HG02870 (cell line): ENCODE measurements at regions not wholly inside any gene's neighbourhood (a gene's known extent, or its start where the extent isn't known, plus 50 kb on each side); places are given as distances from the start of the nearest gene placed in this dataset.

Source experiments
- ATAC-seq: cut with Tn5 transposase; IDR thresholded peaks from one replicate; pipeline ENCODE4 v1.9.1; 2021; ENCODE audit warnings: mild to moderate bottlenecking, moderate library complexity; ENCODE audit not compliant: unreplicated experiment

GRCh38 chr4:123259676-123260646, 136.6 kb upstream of the SPRY1 start:
- ATAC-seq = no peak

- ATAC-seq = no peak
These were observed 135.9 kb upstream of the SPRY1 start for GRCh38 chr4:123260653-123261052.

GRCh38 chr4:123262080-123262479, 134.5 kb upstream of the SPRY1 start:
- no peak for ATAC-seq

- no peak for ATAC-seq
These were observed 131.2 kb upstream of the SPRY1 start for GRCh38 chr4:123265443-123265842.

GRCh38 chr4:123266221-123266620, 130.4 kb upstream of the SPRY1 start:
- no peak for ATAC-seq

GRCh38 chr4:123278755-123279154, 117.8 kb upstream of the SPRY1 start:
- ATAC-seq = no peak

GRCh38 chr4:123283371-123283895, 113.2 kb upstream of the SPRY1 start:
- no peak for ATAC-seq

GRCh38 chr4:123284168-123284567, 112.4 kb upstream of the SPRY1 start:
- no peak for ATAC-seq

GRCh38 chr4:123286903-123287466, 109.6 kb upstream of the SPRY1 start:
- ATAC-seq = no peak

GRCh38 chr4:123288309-123289025, 108.1 kb upstream of the SPRY1 start:
- no peak for ATAC-seq

GRCh38 chr4:123291329-123291728, 105.3 kb upstream of the SPRY1 start:
- ATAC-seq = no peak

GRCh38 chr4:123297836-123298235, 98.8 kb upstream of the SPRY1 start:
- no peak for ATAC-seq

GRCh38 chr4:123298261-123298660, 98.3 kb upstream of the SPRY1 start:
- no peak for ATAC-seq

- no peak for ATAC-seq
These were observed 97.8 kb upstream of the SPRY1 start for GRCh38 chr4:123298801-123299200.

GRCh38 chr4:123299212-123299691, 97.3 kb upstream of the SPRY1 start:
- ATAC-seq = no peak

GRCh38 chr4:123300222-123301039, 96.2 kb upstream of the SPRY1 start:
- no peak for ATAC-seq

GRCh38 chr4:123301923-123302322, 94.7 kb upstream of the SPRY1 start:
- no peak for ATAC-seq

- ATAC-seq = peak; percentile 92
These were observed 92.2 kb upstream of the SPRY1 start for GRCh38 chr4:123304151-123304964.

- no peak for ATAC-seq
These were observed 90.9 kb upstream of the SPRY1 start for GRCh38 chr4:123305736-123306135.

GRCh38 chr4:123306769-123307168, 89.8 kb upstream of the SPRY1 start:
- no peak for ATAC-seq
